ENCODE measurements at regions not wholly inside any gene's neighbourhood (a gene's known extent, or its start where the extent isn't known, plus 50 kb on each side); places are given as distances from the start of the nearest gene placed in this dataset.

DNA sequence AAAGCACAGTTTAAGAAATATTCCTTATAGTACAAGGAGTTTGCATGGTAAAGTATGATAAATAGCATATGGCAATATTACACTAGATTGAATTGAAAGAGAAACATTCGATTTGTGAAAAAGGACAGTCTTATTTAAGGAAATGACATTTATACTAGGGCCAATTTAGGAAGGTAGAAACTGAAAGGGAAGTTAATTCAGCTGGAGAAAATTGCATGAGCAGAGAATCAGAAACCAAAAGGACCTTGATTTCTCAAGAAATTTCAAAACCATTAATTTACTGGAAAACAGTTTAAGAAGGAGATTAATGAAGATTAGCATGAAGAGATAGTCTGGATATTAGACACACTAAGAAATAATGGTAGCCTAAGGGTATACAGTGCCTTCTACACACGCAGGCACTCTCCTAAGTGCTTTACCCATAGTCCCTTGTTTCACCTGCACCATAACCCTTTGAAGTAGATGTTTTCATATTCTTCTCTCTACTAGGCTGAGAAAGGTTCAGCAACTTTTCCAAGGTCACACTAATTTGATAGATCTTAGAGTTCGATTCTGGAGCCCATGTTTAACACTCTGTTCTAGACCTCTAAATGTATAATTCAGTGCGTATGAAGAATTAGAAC, 259.1 kb upstream of the SLIT2 start:
- no peak for DNase-seq (ENCODE audit: low spot score)

DNA sequence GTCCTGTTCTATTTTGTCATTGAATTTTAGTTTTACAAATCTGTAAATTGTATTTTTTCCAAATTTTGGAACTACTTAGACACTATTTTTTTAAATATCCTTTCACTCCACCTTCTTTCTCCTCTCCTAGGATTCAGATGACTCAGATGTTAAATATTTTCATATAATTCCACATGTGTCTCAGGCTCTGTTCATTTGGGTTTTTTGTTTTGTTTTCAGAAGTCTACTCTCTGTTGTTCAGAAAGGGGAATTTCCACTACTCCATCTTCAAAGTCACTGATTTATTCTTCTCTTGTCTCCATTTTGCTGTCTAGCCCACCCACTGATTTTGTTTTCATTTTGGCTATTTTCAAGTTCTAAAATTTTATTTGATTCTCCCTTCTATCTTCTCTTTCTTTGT, 264.0 kb upstream of the SLIT2 start:
- peak; percentile 27 for DNase-seq (ENCODE audit: low spot score)

DNA sequence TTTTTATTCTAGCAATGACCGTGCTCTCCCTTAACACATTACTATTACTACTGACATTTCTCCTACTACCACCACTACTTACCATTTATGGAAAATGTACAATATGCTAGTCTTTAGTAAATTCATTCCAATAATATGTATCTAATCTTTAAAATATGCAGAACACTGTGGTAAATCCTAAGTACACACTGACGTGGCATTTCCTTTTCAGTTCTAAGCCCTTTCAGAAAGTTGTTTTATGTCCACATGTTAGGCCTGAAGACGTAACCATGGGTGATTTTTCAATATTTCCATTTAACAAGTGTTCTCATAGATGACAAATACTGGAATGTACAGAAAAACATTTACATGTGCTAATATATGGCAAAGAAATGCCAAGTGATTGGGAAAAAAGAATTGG, 268.6 kb upstream of the SLIT2 start:
- DNase-seq (ENCODE audit: low spot score) = peak; percentile 29

DNA sequence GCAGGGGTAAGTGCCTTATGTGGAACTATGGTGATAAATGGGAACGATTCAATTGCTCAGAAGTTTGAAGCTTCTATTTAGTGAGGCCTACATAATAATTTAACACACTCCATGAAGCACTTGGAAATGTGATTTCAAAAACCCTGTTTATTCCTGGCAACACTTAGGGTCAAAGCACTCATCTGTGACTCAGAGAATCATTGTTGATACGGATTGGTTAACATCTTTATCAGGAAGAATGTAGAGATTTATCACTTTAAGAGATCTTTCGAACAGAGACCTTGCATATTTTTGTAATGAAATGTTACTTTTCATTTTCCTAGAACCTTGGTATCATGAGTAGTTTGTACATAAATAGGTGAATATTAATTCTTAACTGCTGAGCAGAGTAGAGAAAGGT, 269.1 kb upstream of the SLIT2 start:
- DNase-seq (ENCODE audit: low spot score) = peak; percentile 28

DNA sequence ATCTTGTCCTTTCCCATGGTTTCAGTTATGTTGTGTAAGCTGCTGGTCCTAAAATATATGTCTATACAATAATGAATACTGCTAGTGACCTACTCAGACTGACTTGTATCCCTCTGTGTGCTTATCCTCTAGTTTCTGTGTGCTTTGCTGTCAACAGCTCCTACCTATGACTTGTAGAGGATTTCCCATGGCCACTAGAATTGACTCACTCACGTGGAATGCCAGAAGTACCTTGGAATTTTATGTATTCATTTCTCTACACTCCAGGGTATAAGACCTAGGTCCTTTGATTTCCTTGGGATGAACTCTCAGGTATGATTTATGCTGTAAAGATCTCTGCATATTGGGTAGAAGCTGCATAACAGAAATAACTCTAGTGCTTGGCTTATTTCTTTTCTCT, 279.9 kb upstream of the SLIT2 start:
- DNase-seq (ENCODE audit: low spot score) = no peak

DNA sequence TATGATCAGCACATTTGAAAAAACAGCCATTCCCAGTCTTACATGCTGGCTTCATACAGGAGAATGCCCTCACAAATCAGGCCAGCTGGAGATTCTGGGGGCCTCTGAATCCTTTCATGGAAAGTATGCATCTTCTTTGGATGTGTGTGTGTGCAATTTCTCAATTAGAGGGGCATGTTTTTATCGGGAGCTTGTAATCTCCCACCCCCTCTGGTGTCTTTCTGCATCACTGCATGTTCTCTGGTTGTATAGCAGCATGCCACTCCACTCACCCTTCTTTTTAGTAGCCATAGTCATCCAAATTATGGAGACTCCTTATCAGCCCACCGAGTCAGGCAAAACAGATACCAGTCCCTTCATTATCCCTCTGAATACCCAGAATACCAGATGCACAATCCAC, 282.2 kb upstream of the SLIT2 start:
- no peak for DNase-seq (ENCODE audit: low spot score)

DNA sequence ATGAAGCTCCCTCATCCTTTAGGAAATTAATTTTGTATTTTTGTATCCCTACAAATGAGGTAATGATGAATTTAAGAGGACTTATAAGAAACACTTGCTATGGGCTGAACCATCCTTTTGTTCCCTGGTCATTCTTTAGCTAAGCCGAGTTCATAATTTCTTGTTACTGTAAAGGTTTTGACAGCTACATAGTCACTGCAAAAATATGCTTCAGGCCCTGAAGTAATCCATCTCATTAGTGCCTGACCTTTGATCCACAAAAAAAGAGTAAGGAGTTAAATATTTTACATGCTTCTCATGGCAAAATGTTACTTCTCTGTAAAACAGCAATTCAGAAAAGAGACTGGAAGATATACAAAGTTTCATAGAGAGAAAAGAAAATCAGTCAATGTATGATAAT, 290.6 kb upstream of the SLIT2 start:
- peak; percentile 5 for DNase-seq (ENCODE audit: low spot score)

DNA sequence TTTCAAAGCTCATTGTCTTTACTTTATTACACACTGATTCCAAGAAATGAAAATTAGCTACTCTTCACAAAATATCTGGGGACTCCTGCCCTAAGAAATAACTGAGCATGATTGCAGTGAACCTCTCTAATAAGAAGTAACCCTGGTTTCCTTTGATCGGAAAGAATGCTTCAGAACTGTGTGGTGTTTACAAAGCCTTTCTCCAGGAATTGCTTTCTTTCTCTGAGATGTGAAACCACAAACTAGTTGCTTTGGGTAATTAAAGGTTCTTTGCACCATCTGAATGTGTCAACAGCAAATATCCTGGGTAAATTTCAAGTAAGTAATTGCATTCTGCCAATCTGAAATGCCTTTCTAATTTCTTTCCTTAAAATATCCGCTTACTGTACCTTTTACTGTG, 292.9 kb upstream of the SLIT2 start:
- no peak for DNase-seq (ENCODE audit: low spot score)

DNA sequence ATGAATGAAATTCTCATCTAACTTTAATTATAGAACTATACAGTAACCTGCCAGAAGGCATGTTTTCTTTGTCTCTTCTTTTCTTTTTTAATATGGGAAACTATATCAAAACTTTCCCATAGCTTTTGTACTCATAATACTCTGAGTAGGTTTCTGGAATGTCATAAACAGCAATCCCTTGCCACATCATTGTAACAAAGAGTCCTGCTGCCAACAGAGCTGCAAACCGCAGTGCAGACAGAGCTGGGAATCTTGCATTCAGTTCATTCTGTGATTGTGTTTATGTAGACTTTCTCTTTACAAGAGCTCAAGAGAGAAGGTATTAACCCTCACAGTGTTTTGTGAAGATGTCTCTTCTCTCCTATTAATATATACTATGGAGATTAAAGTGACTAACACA, 304.4 kb upstream of the SLIT2 start:
- DNase-seq (ENCODE audit: low spot score) = no peak

DNA sequence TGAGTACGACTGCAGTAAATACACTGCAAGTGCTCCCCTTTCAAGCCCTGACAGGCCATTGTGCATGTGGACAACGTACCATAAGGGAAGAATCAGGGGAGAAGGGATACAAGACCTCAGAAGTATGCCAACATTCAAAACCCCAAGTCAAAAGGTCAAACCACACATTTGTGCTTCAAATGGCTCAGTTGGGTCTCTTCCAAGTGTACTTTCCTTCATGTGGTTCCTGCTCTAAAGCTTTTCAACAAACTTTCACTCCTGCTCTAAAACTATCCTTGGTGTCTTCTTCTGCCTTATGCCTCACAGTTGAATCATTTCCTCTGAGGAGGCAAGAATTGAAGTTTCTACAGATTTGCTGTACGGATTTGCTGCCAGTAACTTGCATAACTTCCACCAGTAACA, 305.7 kb upstream of the SLIT2 start:
- no peak for DNase-seq (ENCODE audit: low spot score)

DNA sequence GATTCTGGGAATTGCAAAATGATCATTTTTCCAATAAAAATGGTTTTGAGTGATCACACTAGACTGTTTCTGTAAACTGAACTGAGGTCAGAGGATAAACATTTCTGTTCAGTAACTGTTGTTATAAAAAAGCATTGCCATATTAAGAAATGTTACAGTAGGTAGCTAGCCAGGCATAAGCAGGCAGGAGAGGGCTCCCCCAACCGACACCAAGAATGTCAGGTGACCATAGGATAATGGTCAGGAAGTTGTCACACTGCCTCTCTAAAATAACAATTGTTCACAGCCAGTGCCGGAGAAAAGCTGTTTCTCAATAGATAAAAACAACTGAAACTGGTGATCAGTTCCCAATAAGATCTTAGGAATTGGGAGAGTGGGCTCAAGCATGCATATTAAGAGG, 306.2 kb upstream of the SLIT2 start:
- DNase-seq (ENCODE audit: low spot score) = no peak

DNA sequence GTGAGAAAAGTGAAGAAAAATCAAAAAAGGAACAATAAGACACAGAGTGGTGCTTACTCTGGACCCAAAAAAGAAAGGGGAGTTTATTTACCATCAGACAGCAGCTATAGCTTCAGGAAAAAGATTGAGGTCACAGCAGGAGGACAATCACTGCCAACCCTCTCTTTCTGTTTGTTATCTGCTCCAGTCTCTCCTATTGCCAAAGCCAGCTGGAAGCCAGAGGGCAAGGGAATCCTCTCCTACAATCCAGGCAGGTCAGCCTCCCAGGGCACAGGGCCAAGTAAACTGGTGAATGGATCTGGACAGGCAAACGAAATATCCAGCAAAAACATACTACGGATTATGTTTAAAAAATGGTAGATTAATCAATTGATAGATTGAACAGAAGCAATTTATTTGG, 306.9 kb upstream of the SLIT2 start:
- DNase-seq (ENCODE audit: low spot score) = no peak

DNA sequence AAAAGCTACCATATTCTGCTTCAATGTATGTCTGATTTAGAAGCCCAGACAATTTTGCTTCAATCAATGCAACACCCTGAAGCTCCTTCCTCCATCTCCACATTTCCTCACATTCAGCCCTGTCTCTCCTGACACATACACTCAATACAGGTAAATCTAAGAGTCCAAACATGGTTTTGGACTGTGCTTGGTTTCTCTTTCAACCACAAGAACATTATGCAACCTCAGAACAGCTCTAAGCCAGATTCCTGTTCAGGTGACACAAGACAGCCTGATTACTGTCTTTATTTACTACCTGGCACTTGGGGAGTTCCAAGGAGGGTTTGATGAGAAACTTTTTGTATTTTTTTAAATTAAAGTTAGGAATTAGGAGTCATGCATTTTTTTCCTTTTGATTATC, 307.5 kb upstream of the SLIT2 start:
- no peak for DNase-seq (ENCODE audit: low spot score)

DNA sequence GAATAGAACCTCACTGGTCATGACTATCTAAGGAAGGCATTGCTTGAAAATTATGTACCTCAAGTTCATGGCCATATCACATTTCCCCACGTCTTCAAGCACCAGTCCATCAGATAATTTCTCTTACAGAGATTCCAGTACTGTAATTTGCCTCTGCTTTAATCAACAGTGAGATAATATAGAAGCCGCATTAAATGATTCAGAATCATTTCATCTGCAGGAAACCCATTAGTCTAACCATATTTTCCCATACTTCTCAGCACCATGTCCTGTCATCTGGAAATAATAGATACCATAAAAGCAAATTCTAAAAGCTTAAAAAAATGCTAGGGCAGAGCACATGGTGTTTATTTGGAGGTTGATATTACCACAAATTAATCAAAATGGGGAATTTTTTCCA, 310.3 kb upstream of the SLIT2 start:
- no peak for DNase-seq (ENCODE audit: low spot score)

DNA sequence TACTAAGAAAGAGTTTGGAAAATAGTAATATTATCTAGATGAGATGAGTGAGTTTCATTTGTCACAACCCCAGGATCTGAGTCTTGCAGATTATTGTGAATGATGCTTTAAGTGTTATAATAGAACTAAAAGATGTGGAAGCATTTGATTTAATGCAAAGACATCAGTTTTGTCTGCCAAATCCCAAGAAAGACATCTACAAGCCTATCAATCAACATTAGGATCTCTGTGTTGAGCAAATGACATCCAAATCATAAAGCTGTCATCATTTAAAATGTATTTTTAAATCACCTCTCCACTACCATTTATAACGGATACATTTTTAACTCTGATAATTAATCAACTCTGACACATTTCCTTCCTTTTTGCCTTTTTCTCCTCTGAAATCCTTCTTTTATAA, 310.8 kb upstream of the SLIT2 start:
- no peak for DNase-seq (ENCODE audit: low spot score)

DNA sequence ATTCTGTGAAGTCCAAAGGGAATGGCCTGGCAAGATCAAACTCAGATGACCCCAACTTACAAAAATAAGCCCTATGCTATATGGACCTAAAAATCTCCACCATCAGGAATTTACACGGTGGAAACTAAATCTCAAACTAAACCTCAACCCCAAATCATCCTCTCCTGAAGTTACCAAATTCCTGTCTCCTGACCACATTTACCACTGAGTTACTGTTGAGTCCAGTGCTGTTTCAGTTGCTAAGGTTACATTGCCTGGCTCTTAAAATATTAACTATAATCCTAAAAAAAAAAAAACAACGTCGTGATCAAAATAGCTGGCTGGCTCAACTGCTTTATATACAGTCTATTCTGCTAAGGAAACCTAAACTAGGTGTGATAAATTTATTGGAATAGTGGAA, 315.2 kb upstream of the SLIT2 start:
- DNase-seq (ENCODE audit: low spot score) = peak; percentile 50

DNA sequence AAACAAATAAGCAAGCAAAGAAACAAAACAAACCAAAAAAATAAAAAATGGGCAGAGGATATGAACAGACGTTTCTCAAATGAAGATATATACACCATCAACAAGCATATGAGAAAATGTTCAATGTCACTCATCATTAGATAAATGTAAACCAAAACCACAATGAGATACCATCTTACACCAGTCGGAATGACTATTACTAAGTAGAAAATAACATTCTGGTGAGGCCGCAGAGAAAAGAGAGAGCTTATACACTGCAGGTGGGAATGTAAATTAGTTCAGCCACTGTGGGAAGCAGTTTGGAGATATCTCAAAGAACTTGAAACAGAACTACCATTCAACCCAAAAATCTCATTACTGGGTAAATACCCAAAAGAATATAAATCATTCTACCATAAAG, 321.0 kb upstream of the SLIT2 start:
- DNase-seq (ENCODE audit: low spot score) = no peak

DNA sequence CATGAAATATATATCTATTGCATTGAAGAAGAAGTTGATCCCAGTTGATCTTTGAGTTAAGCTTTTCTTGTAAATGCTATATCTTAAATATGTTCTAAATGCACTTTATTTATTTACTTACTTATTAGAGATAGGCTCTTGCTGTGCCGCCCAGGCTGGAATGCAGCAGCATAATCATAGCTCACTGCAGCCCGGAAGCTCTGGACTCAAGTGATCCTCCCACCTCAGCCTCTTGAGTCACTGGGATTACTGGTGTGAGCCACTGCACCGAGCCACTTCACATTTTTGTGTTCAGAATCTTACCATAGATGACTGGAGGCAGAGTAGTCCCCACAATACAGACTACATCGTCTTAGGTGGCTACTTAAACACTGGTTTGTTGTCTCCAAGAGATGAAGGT, 324.3 kb upstream of the SLIT2 start:
- no peak for DNase-seq (ENCODE audit: low spot score)

DNA sequence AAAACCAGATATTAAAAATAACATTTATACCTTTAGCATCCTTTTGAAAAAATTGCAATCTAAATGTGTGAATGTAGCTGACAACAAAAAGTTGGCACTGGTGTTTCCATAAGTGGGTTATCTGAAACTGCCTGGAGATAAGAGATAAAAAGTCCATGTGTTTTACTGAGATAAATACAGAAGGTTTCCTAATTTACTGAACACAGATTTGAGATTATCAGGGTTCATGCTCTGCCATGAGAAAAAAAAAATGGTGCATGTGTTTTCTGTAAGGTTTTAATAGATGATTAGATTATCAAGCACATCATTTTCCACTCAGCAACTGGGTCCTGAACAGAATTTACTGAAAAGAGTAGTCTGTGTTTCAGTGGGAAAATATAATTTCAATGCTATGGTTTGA, 326.2 kb upstream of the SLIT2 start:
- DNase-seq (ENCODE audit: low spot score) = no peak

DNA sequence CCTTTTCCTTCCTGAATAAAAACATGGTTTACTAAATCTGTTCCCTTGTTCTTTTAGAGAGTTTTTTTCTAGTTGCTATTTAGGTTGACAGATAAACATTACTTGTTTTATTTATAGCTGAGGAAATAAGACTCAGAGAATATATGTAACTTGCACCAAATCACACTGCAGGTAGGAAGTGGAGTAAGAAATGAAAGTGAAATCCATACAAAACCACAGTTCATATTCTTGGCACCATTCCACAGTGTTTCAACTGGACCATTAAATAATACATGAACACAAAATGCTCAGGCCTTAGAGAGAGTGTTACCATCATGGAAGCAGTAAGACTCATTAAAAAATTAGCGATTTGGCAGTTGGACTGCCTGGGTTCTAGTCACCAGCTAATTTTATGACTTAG, 326.9 kb upstream of the SLIT2 start:
- DNase-seq (ENCODE audit: low spot score) = no peak

DNA sequence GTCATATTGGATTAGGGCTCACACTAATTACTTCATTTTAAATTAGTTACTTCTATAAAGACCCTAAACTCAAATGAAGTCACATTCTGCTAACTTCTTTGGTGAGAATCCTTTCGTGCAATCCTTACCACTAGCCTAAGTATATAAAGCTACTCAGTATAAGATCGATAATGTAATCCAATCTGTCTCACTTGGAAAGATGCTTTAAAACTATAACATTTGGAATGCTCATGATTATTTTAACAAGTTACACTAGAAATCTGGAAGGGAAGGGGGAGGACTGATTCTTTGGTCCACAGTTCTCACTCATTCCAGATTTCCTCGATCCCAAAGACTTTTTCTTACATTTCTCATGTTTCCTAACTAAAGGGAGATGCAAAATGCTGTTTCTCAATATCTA, 336.4 kb upstream of the SLIT2 start:
- no peak for DNase-seq (ENCODE audit: low spot score)

DNA sequence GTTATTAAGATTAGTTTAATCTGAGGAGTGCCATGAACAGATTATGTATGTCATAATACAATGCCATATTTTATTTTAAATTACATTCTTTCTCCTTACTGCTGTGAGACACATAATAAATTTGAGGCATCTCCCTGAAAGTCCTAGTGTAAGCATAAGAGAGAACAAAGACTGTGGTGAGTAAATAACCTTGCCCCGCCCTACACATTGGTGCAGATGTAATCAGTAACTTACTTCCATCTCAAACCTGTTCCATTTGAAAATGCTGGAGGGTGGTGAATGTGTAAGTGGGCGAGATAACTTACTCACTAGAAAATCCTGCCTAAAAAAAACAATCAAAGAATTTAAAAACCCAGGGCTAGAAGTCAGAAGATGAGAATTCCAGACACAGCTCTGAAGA, 338.1 kb upstream of the SLIT2 start:
- no peak for DNase-seq (ENCODE audit: low spot score)

DNA sequence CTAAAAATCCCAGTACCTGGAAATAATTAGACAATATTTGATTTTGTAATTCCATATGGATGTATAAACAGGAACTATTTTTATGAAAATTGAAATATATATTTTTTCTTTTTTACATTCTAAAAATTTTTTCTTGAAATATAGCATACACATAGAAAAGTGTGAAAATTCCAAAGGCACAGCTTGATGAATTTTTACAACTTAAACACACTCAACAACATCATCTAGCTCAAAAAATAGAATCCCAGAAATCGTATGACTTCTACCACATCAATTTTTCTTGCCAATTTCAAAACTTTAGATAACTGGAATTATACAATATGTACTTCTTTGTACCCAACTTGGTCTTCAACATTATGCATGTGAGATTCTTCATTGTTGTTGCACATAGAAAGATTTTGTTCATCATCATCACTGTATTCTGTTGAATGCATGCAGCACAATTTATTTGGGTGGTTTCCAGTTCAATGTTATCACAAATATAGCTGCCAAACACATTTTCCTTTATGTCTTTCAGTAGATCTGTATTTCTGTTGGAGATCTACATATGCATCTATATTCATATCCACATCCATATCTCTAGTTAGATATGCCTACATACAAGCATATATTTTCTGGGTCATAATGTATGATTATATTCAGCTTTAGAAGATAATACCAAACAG, 340.7 kb upstream of the SLIT2 start:
- DNase-seq (ENCODE audit: low spot score) = no peak

DNA sequence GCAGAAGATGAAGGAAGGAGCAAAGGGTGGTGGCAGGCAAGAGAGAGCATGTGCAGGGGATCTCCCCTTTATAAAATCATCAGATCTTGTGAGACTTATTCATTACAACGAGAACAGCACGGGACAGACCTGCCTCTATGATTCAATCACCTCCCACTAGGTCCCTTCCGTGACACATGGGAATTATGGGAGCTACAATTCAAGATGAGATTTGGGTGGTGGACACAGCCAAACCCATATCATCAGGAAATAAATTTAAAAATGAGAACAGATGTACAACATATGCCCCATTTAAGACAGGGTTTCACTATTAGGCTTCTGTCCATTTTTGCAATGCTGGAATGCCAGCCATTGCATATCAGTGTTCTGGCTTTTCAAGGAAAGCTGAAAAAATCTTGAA, 346.7 kb upstream of the SLIT2 start:
- DNase-seq (ENCODE audit: low spot score) = no peak

DNA sequence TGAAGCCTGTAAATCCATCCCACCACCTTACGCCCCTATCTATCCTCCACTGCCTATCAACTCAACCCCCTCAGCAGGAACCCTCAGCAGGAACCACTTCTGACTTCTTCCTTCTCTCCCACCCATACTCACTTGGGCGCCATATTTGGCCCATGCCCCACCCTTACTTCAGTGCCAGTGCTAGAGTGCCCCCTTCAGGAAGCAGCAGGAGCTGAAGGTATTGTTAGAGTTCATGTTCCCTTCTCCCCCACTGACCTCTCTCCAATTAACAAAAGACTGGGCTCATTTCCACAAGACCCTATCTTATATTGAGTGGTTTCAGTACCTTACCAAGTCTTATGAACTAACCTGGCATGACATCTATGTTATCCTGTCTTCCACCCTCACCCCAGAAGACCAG, 363.1 kb upstream of the SLIT2 start:
- DNase-seq (ENCODE audit: low spot score) = no peak
